B cell (primary cell): ENCODE measurements at regions not wholly inside any gene's neighbourhood (a gene's known extent, or its start where the extent isn't known, plus 50 kb on each side); places are given as distances from the start of the nearest gene placed in this dataset.

ENCODE experiments used
- ATAC-seq: fragments of 200-7000 bp; cut with Tn5 transposase; one replicate; pipeline ENCODE4 v1.10.0; 2021; ENCODE audit warnings: low read depth, mild to moderate bottlenecking, moderate number of reproducible peaks, moderate library complexity
- CTCF ChIA-PET: fragments of 350-600 bp; sonication (Branson Sonifier 250); formaldehyde crosslinking; loops from one replicate; lab custom pipeline; 2021; ENCODE audit warnings: antibody characterized with exemption, inconsistent platforms; lab: Charles Lee
- POLR2A ChIA-PET: fragments of 350-600 bp; sonication (Branson Sonifier 250); formaldehyde crosslinking; loops from one replicate; lab custom pipeline; 2021; ENCODE audit warnings: antibody characterized with exemption; lab: Charles Lee
- DNase-seq: peaks from one replicate; pipeline ENCODE4 v3.0.0; 2013
- H2AFZ ChIP-seq: 2 replicates; pipeline ENCODE4 v1.6.1; 2012; ENCODE audit warnings: mild to moderate bottlenecking, low read depth, low read length; ENCODE audit not compliant: insufficient read depth, poor library complexity, severe bottlenecking
- H3K27ac ChIP-seq, 2 donors: 1 replicate in 1 of 2; 2 replicates in 1 of 2; pipeline ENCODE4 v1.5.1; 2012 to 2013; ENCODE audit warnings: low read length in 2 of 2, mild to moderate bottlenecking in 2 of 2, moderate library complexity in 1 of 2
- H3K27me3 ChIP-seq, 4 experiments: fragments of 200-600 bp in 1 of 4; sonication (generic) in 1 of 4; replicated peaks in 1 of 4; 1 replicate in 2 of 4; 2 replicates in 2 of 4; pipeline versions ENCODE4 v1.6.1 to v1.7.0; 2013 to 2016; ENCODE audit warnings: low read length in 3 of 4, mild to moderate bottlenecking in 2 of 4, mixed read lengths in 1 of 4, moderate library complexity in 1 of 4; ENCODE audit not compliant: insufficient read depth in 4 of 4, control insufficient read depth in 3 of 4; ENCODE audit errors: control extremely low read depth in 1 of 4
- H3K36me3 ChIP-seq, 2 experiments: replicated peaks in 1 of 2; 1 replicate in 1 of 2; 2 replicates in 1 of 2; pipeline versions ENCODE4 v1.6.1 to v1.7.1; 2013; ENCODE audit warnings: low read length in 1 of 2; ENCODE audit not compliant: insufficient read depth in 2 of 2, control insufficient read depth in 1 of 2; ENCODE audit errors: control extremely low read depth in 1 of 2, extremely low read depth in 1 of 2
- H3K4me1 ChIP-seq, 2 donors: fragments of 200-600 bp in 1 of 2; sonication (generic) in 1 of 2; 1 replicate in 1 of 2; 2 replicates in 1 of 2; pipeline versions ENCODE4 v1.5.1 to v1.6.1; 2013 to 2017; ENCODE audit warnings: low read length in 2 of 2; ENCODE audit not compliant: control insufficient read depth in 2 of 2, insufficient read depth in 2 of 2
- H3K4me2 ChIP-seq: replicated peaks from 2 replicates; pipeline ENCODE3; 2012; ENCODE audit warnings: mild to moderate bottlenecking, low read depth, low read length; ENCODE audit not compliant: poor library complexity, severe bottlenecking
- H3K4me3 ChIP-seq, 5 experiments: fragments of 200-600 bp in 1 of 5; sonication (generic) in 1 of 5; 1 replicate in 3 of 5; 2 replicates in 2 of 5; pipeline versions ENCODE4 v1.5.1 to v1.7.0; 2011 to 2016; ENCODE audit warnings: low read length in 4 of 5, mild to moderate bottlenecking in 4 of 5, low read depth in 2 of 5, control low read depth in 1 of 5, moderate library complexity in 1 of 5; ENCODE audit not compliant: insufficient read depth in 1 of 5; ENCODE audit errors: control extremely low read depth in 1 of 5, extremely low read depth in 1 of 5
- H3K79me2 ChIP-seq: fragments of 200-600 bp; sonication (generic); one replicate; pipeline ENCODE4 v1.6.0; 2016; ENCODE audit warnings: low read length; ENCODE audit not compliant: control insufficient read depth, insufficient read depth
- H3K9ac ChIP-seq: fragments of 200-600 bp; sonication (generic); 2 replicates; pipeline ENCODE4 v1.6.1; 2017; ENCODE audit warnings: mild to moderate bottlenecking, low read length, moderate library complexity
- H3K9me3 ChIP-seq, 3 donors: one replicate each; pipeline versions ENCODE4 v1.6.1 to v1.7.1; 2013; ENCODE audit warnings: low read length in 2 of 3; ENCODE audit not compliant: control insufficient read depth in 2 of 3, insufficient read depth in 1 of 3; ENCODE audit errors: control extremely low read depth in 1 of 3
- H4K20me1 ChIP-seq: 2 replicates; pipeline ENCODE4 v1.6.0; 2012; ENCODE audit warnings: mild to moderate bottlenecking, low read length; ENCODE audit not compliant: insufficient read depth, control insufficient read depth, poor library complexity, severe bottlenecking
- H3K27ac Mint-ChIP-seq: one replicate; pipeline ENCODE4 v1.8.0; 2021; ENCODE audit warnings: mixed read lengths
- H3K27me3 Mint-ChIP-seq: one replicate; pipeline ENCODE4 v1.8.0; 2021; ENCODE audit warnings: mixed read lengths
- H3K4me1 Mint-ChIP-seq: one replicate; pipeline ENCODE4 v1.8.0; 2021; ENCODE audit warnings: mixed read lengths
- H3K4me3 Mint-ChIP-seq: one replicate; pipeline ENCODE4 v1.8.0; 2021; ENCODE audit warnings: mixed read lengths
- H3K9me3 Mint-ChIP-seq: one replicate; pipeline ENCODE4 v1.8.0; 2022; ENCODE audit warnings: mixed read lengths; ENCODE audit not compliant: insufficient read depth
- CTCF ChIP-seq: fragments of 200-600 bp; IDR thresholded peaks from one replicate; pipeline ENCODE4 v1.8.0; 2022; ENCODE audit warnings: antibody characterized with exemption, mild to moderate bottlenecking
- EZH2 ChIP-seq: IDR thresholded peaks from 2 replicates; pipeline ENCODE4 v1.6.1; 2012; ENCODE audit warnings: borderline replicate concordance, low read depth, mild to moderate bottlenecking, moderate library complexity, low read length; ENCODE audit not compliant: insufficient read depth, poor library complexity, severe bottlenecking
- WGBS: methylation state at CpG from one replicate; pipeline ENCODE4 v1.1.5; 2013; ENCODE audit warnings: missing lambda C conversion rate; ENCODE audit not compliant: insufficient coverage; 5-methylcytosine and 5-hydroxymethylcytosine counted together
- intact Hi-C: fragments of 100-400 bp; cut with micrococcal nuclease; formaldehyde crosslinking; loops from one replicate; pipeline ENCODE4 v1.10.0; 2022

- no peak overlapping the region for H3K27ac ChIP-seq
- CTCF ChIA-PET = no interaction called here
- no peak overlapping the region for H3K27ac Mint-ChIP-seq
- intact Hi-C loops = no loop called here
- no peak overlapping the region for H3K4me2 ChIP-seq
- H2AFZ ChIP-seq = no peak overlapping the region
- TF ChIP-seq EZH2 (no peak), CTCF (no peak)
- DNase-seq = no peak
- H3K4me3 ChIP-seq = no peak overlapping the region
- H3K4me1 Mint-ChIP-seq = peaks cover 10% of the 10 kb centered on the region
- H3K79me2 ChIP-seq = no peaks in the 10 kb centered on the region
- no peaks in the 10 kb centered on the region for H3K27me3 Mint-ChIP-seq
- H3K9me3 ChIP-seq = no peaks in the 10 kb centered on the region
- no peaks in the 10 kb centered on the region for H4K20me1 ChIP-seq
- H3K27me3 ChIP-seq = no peaks in the 10 kb centered on the region
- ATAC-seq = no peak
- peaks cover 2 to 6% of the 10 kb centered on the region in 2 donors for H3K4me1 ChIP-seq
- H3K4me3 Mint-ChIP-seq = no peak overlapping the region
- no peaks in the 10 kb centered on the region for H3K9me3 Mint-ChIP-seq
- POLR2A ChIA-PET = no interaction called here
- H3K36me3 ChIP-seq = no peaks in the 10 kb centered on the region
- WGBS = 95% methylated on average over 4 of the region's 5 CpGs
- no peak overlapping the region for H3K9ac ChIP-seq
Measured at GRCh38 chr1:59052166-59052590, 244.7 kb upstream of the FGGY start.

GRCh38 chr1:59054172-59054571, 242.7 kb upstream of the FGGY start:
- H3K27me3 ChIP-seq = no peaks in the 10 kb centered on the region
- no peak overlapping the region for H3K27ac Mint-ChIP-seq
- H3K9me3 ChIP-seq = no peaks in the 10 kb centered on the region
- H3K4me3 Mint-ChIP-seq = no peak overlapping the region
- H3K27me3 Mint-ChIP-seq = no peaks in the 10 kb centered on the region
- no peak for TF ChIP-seq EZH2
- TF ChIP-seq CTCF = no peak
- no peaks in the 10 kb centered on the region for H3K9me3 Mint-ChIP-seq
- WGBS = 100% methylated on average over 1 of the region's 1 CpG
- ChIA-PET POLR2A (no interaction called here), CTCF (interaction anchor here (1.1 kb wide), 1 partner anchor 23 kb away, joined by 4 read pairs; no protein-coding TSS in a partner anchor)
- H3K9ac ChIP-seq = no peak overlapping the region
- H3K4me1 ChIP-seq = peaks cover 0 to 4% of the 10 kb centered on the region in 2 donors
- H3K36me3 ChIP-seq = no peaks in the 10 kb centered on the region
- ATAC-seq = no peak
- no peaks in the 10 kb centered on the region for H4K20me1 ChIP-seq
- H3K79me2 ChIP-seq = no peaks in the 10 kb centered on the region
- DNase-seq = no peak
- H3K27ac ChIP-seq = no peak overlapping the region
- H3K4me3 ChIP-seq = no peak overlapping the region
- no peak overlapping the region for H3K4me2 ChIP-seq
- H2AFZ ChIP-seq = no peak overlapping the region
- intact Hi-C loops = no loop called here
- H3K4me1 Mint-ChIP-seq = peaks cover 7% of the 10 kb centered on the region
